ENCODE measurements at regions not wholly inside any gene's neighbourhood (a gene's known extent, or its start where the extent isn't known, plus 50 kb on each side); places are given as distances from the start of the nearest gene placed in this dataset.

DNA sequence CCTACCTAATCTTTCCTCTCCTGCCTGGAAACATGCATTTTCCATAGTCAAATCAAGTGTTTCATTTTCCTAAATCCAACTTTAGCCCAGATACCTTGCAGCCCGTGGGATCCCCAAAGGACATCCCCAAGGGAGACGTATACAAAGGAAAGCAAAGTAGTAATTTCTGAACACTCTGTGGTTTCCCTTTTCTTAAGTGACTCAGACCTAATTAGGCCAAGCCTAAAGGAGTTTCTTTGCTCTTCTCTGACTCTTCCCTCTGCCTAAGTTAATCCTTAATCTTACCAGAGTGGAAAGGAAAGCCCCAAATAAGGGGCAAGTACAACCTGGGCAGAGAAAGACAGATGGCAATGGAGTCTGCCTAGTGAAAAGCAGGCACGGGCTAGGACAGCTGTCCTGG lies 250.3 kb downstream of the SPTSSA start:
- no peak for DNase-seq

GRCh38 chr14:34208532-34208931 lies 253.5 kb downstream of the SPTSSA start:
- DNase-seq = no peak

GRCh38 chr14:34205799-34206198 lies 254.9 kb upstream of the EGLN3 start:
- DNase-seq = no peak

- no peak for DNase-seq
These were observed 253.9 kb upstream of the EGLN3 start for GRCh38 chr14:34204774-34205173.

GRCh38 chr14:34203251-34203722 lies 252.4 kb upstream of the EGLN3 start:
- no peak for DNase-seq

- DNase-seq = no peak
These were observed 251.2 kb upstream of the EGLN3 start for GRCh38 chr14:34201909-34202637.

DNA sequence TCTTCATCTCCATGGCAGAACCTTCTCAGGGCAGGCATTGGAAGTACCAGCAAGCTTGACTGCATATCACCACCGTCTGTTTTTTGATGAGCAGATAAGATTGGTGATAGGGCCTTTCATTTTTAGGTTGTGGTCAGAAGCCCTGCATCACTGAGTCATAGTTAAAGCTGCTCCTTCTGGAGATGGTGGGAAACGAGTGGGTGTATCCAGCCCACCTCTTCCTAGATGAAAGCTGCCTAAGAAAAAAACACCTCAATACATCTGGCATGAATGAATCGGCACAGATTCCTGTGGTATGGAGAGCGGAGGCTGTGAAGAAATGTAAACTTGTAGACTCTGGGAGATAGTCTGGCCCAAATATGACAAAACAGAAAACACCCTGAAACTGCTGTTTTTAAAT lies 248.7 kb upstream of the EGLN3 start:
- DNase-seq = no peak

DNA sequence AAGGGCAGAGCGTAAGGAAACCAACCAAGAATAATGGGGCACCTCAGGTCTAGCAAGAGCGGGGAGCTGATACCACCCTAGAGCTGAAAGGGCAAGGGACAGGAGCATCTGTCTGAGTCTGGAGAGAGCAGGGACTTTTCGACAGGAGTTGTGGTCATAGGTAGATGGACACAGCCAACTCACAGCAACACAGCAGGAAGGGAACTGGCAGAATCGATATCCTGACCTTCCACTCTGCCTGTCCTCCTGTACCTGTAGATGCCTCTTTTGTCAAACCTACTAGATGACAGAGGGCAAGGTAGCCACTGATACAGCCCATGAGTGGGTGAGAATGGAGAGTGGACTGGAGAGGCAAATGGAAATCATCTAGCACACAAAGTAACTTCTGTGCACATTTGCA lies 247.2 kb upstream of the EGLN3 start:
- no peak for DNase-seq

- no peak for DNase-seq
These were observed 245.1 kb upstream of the EGLN3 start for GRCh38 chr14:34195964-34196363.

DNA sequence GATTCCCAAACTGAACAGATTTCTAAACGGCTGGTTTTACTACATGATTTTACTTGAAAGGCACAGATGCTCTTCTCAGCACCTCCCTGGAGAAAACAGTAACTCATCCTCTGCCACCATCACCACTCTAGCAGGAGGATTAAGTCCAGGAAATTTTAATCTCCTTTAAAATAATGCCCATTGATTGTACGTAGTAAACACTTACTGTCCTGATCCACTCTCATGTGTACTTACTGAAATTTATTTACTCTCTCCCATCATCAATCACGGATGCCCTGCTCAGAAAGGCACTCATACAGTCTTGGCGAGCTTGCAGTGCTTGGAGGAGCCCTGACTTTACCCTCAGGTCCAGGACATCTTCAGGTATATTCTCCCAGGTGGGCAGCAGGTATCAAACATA lies 239.8 kb upstream of the EGLN3 start:
- DNase-seq = no peak

DNA sequence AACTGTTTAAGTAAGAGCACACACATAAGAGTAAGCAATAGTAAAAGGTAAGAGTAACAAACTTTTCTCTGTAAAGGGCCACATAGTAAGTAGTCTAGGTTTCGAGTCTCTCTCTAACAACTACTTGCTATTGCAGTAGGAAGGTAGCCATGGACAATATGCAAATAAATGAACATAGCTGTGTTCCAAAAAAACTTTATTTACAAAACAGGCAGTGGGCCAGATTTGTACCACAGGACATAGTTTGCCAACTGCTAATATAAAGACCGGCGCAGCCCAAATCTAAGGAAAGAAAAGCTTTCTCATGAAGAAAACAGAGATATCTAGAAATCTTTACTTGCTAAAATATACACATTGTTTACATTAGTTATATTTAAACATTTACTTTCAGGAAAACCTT lies 239.0 kb upstream of the EGLN3 start:
- DNase-seq = no peak

GRCh38 chr14:34187519-34188044 lies 236.7 kb upstream of the EGLN3 start:
- no peak for DNase-seq

DNA sequence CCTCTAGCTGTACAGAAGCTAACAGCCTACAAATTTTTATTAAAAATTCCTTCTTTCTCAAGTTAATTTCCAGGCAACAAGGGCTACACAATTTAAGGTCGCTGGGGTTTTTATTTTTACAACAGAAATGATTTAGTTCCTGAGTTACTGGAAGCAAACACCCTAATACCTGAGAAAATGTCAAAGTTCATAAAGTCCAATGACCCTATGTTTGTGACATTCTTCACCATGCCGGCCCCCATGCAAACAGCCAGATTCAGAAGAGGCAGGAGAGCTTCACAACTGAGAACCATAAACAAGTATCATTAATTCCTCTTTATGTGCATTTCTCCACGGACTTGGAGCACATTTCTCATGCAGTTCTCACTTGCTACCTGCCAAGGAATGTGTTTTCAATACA lies 236.2 kb upstream of the EGLN3 start:
- DNase-seq = no peak

- DNase-seq = no peak
These were observed 233.3 kb upstream of the EGLN3 start for GRCh38 chr14:34184126-34184525.

- DNase-seq = no peak
These were observed 232.6 kb upstream of the EGLN3 start for GRCh38 chr14:34183478-34183877.

DNA sequence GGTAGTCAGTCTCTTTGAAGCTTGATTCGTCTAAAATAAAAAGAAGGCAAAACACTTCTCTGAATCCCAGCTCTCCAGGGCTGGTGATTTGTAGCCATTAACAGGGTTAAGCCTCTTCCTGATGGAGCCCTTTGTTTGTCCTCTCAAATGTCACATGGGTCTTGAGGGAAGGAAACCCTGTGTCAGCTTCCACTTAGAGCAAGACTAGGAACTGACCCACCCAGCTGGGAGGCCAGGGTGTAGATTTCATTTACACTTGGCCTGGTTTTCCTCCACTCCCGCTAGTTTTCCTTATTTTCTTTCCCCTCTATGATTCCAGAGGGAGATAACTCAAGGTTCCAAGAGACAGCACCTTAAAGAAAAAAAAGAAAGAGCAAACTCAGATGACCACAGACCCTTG lies 230.5 kb upstream of the EGLN3 start:
- no peak for DNase-seq

GRCh38 chr14:34180869-34181268 lies 230.0 kb upstream of the EGLN3 start:
- DNase-seq = no peak

DNA sequence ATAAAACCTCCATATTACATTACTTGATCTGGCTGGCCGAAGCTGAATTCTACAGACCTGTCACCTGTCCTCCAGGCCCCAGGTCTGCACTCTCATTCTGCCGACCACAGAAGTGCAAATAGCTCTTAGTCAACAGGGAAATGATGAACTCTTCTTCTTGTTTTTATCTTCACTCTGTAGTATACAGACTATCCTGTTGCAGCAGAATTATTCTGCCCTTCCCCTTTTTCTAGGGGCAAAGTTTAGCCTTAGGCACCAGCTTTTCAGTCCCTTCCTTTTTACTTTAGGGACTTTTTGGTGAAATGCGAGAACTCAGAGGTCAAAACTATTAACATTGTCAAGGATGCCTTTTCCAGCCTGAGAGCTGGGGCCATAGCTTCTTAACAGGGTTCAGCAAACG lies 229.6 kb upstream of the EGLN3 start:
- no peak for DNase-seq

GRCh38 chr14:34179727-34180126 lies 228.9 kb upstream of the EGLN3 start:
- DNase-seq = no peak

GRCh38 chr14:34177466-34177865 lies 226.6 kb upstream of the EGLN3 start:
- no peak for DNase-seq

DNA sequence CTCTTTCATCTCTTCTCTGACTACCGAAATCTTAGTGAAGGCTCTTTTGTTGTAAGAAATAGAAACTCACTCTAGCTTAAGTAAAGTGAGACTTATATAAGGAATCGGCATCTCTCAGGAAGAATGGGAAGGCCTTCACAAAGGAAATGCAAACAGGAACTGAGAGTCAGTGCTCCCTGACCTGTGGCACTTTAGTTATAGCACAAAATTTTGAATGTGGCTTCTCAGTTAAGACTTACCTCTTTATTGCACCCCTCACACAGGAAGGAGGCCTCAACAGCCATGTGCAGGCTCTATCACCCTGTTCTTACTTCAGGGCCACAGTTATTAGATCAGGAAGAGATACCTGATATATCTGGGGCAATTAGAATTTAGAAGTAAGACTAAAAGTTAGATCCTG lies 224.7 kb upstream of the EGLN3 start:
- DNase-seq = no peak

DNA sequence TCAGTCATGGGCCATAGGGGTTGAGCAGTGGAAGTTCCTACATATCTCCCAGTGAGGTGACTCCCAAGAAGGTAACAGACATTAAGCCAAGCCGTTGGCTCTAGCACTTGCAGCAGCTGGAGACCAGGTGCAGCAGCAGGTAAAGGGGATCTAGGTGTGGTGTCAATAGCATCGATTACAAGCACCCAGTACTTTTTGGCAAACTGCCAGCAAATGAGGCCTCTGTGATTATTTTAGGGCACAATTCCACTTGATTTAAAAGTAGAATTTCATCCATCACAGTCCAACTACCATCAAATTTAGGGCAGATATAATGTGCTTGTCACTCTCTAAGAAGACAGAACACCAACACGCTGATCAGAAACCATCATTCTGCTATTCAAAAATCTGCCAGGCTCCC lies 224.1 kb upstream of the EGLN3 start:
- DNase-seq = no peak

DNA sequence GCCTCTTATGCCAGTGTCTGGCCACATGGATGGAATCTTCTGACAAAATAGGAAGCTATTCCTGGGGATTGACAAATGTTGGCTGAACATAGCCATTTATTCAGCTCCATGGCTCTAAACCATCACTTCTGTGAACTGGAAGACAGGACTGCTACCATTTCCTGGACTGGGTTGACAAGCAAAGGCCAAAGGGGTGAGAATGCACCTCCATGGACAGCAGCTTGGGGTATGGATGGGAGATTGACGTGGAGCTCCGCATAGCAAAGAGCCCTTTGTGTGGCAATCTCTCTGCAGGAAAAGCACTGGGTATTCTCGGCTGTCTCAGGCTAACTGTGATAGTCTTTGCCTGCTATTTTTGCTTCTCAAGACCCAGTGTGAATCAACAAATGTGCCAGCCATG lies 223.0 kb upstream of the EGLN3 start:
- DNase-seq = no peak

GRCh38 chr14:34172550-34173368 lies 221.9 kb upstream of the EGLN3 start:
- DNase-seq = no peak

- no peak for DNase-seq
These were observed 221.2 kb upstream of the EGLN3 start for GRCh38 chr14:34172173-34172451.

Measured in stimulated activated naive CD4-positive, alpha-beta T cell (primary cell).